K562 (cell line): ENCODE measurements at regions not wholly inside any gene's neighbourhood (a gene's known extent, or its start where the extent isn't known, plus 50 kb on each side); places are given as distances from the start of the nearest gene placed in this dataset.

Experiments used
- ATAC-seq: fragments of 200-7000 bp; cut with Tn5 transposase; 3 replicates; pipeline ENCODE4 v1.9.1; 2020; ENCODE audit warnings: moderate library complexity
- BruUV-seq: library from RNA; stranded (reverse); fragments of 400-500 nt; replicated peaks from 2 replicates; lab custom pipeline; 2021; lab: Mats Ljungman, UMichigan
- CTCF ChIA-PET: fragments of 300-600 bp; formaldehyde crosslinking; extraction: SDS; loops from one replicate; lab custom pipeline; 2021; ENCODE audit warnings: low intra/inter-chr PET ratio; lab: Yijun Ruan, JAX
- POLR2A ChIA-PET: fragments of 300-600, 350-650 bp; sonication (Branson Sonifier 250); formaldehyde crosslinking; extraction: SDS; loops from one replicate; lab custom pipeline; 2021; ENCODE audit warnings: antibody characterized with exemption, inconsistent platforms; lab: Yijun Ruan, JAX
- DNase-seq, 4 experiments: peaks; one replicate each; pipeline versions ENCODE4 v3.0.0 to v3.0.0-alpha.2; 2011 to 2018; ENCODE audit warnings: low spot score in 3 of 4, mixed read lengths in 3 of 4; ENCODE audit errors: extremely low read depth in 1 of 4
- FAIRE-seq: peaks from 2 replicates; lab custom pipeline; 2011; peaks lifted over from hg19 to GRCh38; lab: Jason Lieb, UNC
- H2AFZ ChIP-seq: 2 replicates; pipeline ENCODE4 v1.6.0; 2011; ENCODE audit warnings: low read depth, low read length, control low read depth, inconsistent platforms
- H3K27ac ChIP-seq: fragments of 200-600 bp; 3 replicates; pipeline ENCODE4 v1.8.0; 2011; ENCODE audit warnings: low read depth, mild to moderate bottlenecking, control low read depth, inconsistent platforms, low read length, moderate library complexity, mixed read lengths; ENCODE audit errors: extremely low read depth
- H3K27me3 ChIP-seq, 2 experiments: fragments of 300-600 bp in 1 of 2; 2 replicates in 1 of 2; 3 replicates in 1 of 2; pipeline versions ENCODE4 v1.6.0 to v1.8.0; 2011; ENCODE audit warnings: inconsistent platforms in 2 of 2, low read length in 2 of 2, mild to moderate bottlenecking in 1 of 2, mixed read lengths in 1 of 2, moderate library complexity in 1 of 2; ENCODE audit not compliant: control insufficient read depth in 2 of 2, insufficient read depth in 2 of 2
- H3K36me3 ChIP-seq: fragments of 300-600 bp; 3 replicates; pipeline ENCODE4 v1.8.0; 2011; ENCODE audit warnings: mild to moderate bottlenecking, low read length, inconsistent platforms; ENCODE audit not compliant: control insufficient read depth, insufficient read depth
- H3K4me1 ChIP-seq, 2 experiments: fragments of 200-600 bp in 1 of 2; replicated peaks in 1 of 2; 2 replicates in 1 of 2; 3 replicates in 1 of 2; pipeline versions ENCODE4 v1.5.1 to v1.8.0; 2011; ENCODE audit warnings: inconsistent platforms in 2 of 2, low read length in 2 of 2, mild to moderate bottlenecking in 1 of 2, mixed read lengths in 1 of 2, moderate library complexity in 1 of 2; ENCODE audit not compliant: control insufficient read depth in 2 of 2, insufficient read depth in 2 of 2
- H3K4me2 ChIP-seq: 2 replicates; pipeline ENCODE4 v1.6.1; 2011; ENCODE audit warnings: low read length, control low read depth, inconsistent platforms, mixed read lengths; ENCODE audit not compliant: insufficient read depth
- H3K4me3 ChIP-seq: fragments of 200-600 bp; sonication (generic), shearing (Covaris generic); 2 replicates; pipeline ENCODE4 v1.5.1; 2016; ENCODE audit warnings: control low read depth, inconsistent platforms
- H3K79me2 ChIP-seq: fragments of 200-600 bp; 3 replicates; pipeline ENCODE4 v1.8.0; 2011; ENCODE audit warnings: low read length, inconsistent platforms; ENCODE audit not compliant: control insufficient read depth, insufficient read depth
- H3K9ac ChIP-seq, 2 experiments: 2 replicates each; pipeline versions ENCODE4 v1.6.0 to v1.6.1; 2011; ENCODE audit warnings: low read depth in 2 of 2, low read length in 2 of 2, control low read depth in 1 of 2, inconsistent platforms in 1 of 2, mild to moderate bottlenecking in 1 of 2, mixed read lengths in 1 of 2; ENCODE audit not compliant: insufficient read depth in 1 of 2
- H3K9me1 ChIP-seq: one replicate; pipeline ENCODE4 v1.6.0; 2011; ENCODE audit warnings: inconsistent platforms, mild to moderate bottlenecking, low read length, moderate library complexity; ENCODE audit not compliant: control insufficient read depth, insufficient read depth
- H3K9me3 ChIP-seq: replicated peaks from 2 replicates; pipeline ENCODE4 v1.5.1; 2011; ENCODE audit warnings: low read depth, low read length, inconsistent platforms; ENCODE audit not compliant: control insufficient read depth, insufficient read depth
- H4K20me1 ChIP-seq: replicated peaks from 2 replicates; pipeline ENCODE4 v1.6.1; 2011; ENCODE audit warnings: low read length, inconsistent platforms, mixed read lengths; ENCODE audit not compliant: control insufficient read depth, insufficient read depth
- EGR1 ChIP-seq: fragments of 450-650 bp; conservative IDR thresholded peaks from 2 replicates; pipeline ENCODE4 v1.6.1; 2017; ENCODE audit warnings: mild to moderate bottlenecking
- EP300 ChIP-seq: IDR thresholded peaks from 2 replicates; pipeline ENCODE4 v1.6.1; 2012; ENCODE audit warnings: low read length, improper control_type of control experiment
- PTRF ChIP-seq: fragments of 450-650 bp; IDR thresholded peaks from 2 replicates; pipeline ENCODE4 v1.6.1; 2016; ENCODE audit warnings: mild to moderate bottlenecking, missing genetic modification characterization, missing compliant biosample characterization
- RBM15 ChIP-seq: fragments of 200-400 bp; formaldehyde crosslinking; IDR thresholded peaks from 2 replicates; pipeline ENCODE4 v1.6.1; 2018; ENCODE audit warnings: mild to moderate bottlenecking, low read length, moderate library complexity; ENCODE audit not compliant: insufficient read depth
- SMARCE1 ChIP-seq: fragments of 450-650 bp; IDR thresholded peaks from 2 replicates; pipeline ENCODE4 v1.7.1; 2016; ENCODE audit warnings: mild to moderate bottlenecking
- ZNF121 ChIP-seq: sonication (generic); formaldehyde crosslinking; conservative IDR thresholded peaks from 2 replicates; pipeline ENCODE4 v1.8.0; 2022; ENCODE audit warnings: missing genetic modification reagents
- ZNF239 ChIP-seq: fragments of 250-450 bp; sonication (Bioruptor Pico); IDR thresholded peaks from 2 replicates; pipeline ENCODE4 v1.4.0; 2020; ENCODE audit warnings: mild to moderate bottlenecking
- ZNF324 ChIP-seq: fragments of 250-450 bp; sonication (Bioruptor Pico); IDR thresholded peaks from 2 replicates; pipeline ENCODE4 v1.4.0; 2020; ENCODE audit warnings: mild to moderate bottlenecking
- ZNF507 ChIP-seq: conservative IDR thresholded peaks from 2 replicates; pipeline ENCODE4 v1.6.1; 2017; ENCODE audit warnings: missing genetic modification characterization, missing compliant biosample characterization
- WGBS: fragments of 100-300 bp; shearing (Covaris generic); methylation state at CpG from one replicate; pipeline ENCODE4 v1.1.6; 2016; ENCODE audit warnings: low coverage, mixed read lengths; ENCODE audit not compliant: insufficient coverage; ENCODE audit errors: missing lambda C conversion rate; 5-methylcytosine and 5-hydroxymethylcytosine counted together
- in situ Hi-C: fragments of 300-500 bp; cut with MboI; formaldehyde crosslinking; loops from 4 replicates; pipeline ENCODE4 v1.15.0; 2018; ENCODE audit warnings: inconsistent platforms, mixed read lengths
- intact Hi-C: fragments of 100-400 bp; cut with micrococcal nuclease; formaldehyde crosslinking; loops from 2 replicates; pipeline ENCODE4 v1.14.2; 2022
- TF ChIP-seq, protein P1 (sequence below), 3 experiments: fragments of 200-800 bp in 1 of 3; fragments of 250-450 bp in 1 of 3; fragments of 450-650 bp in 1 of 3; sonication (Bioruptor Pico) in 1 of 3; sonication (Bioruptor generic) in 1 of 3; formaldehyde crosslinking in 1 of 3; IDR thresholded peaks; 2 replicates each; pipeline versions ENCODE4 v1.6.1 to v1.8.0; 2016 to 2022; ENCODE audit warnings: mild to moderate bottlenecking in 2 of 3, missing genetic modification characterization in 2 of 3, missing compliant biosample characterization in 1 of 3, moderate library complexity in 1 of 3
- TF ChIP-seq, protein P2 (sequence below), 2 experiments: fragments of 200-800 bp in 1 of 2; sonication (Bioruptor generic) in 1 of 2; sonication (generic) in 1 of 2; formaldehyde crosslinking in 1 of 2; IDR thresholded peaks in 1 of 2; conservative IDR thresholded peaks in 1 of 2; 2 replicates each; pipeline versions ENCODE4 v1.5.0 to v1.6.1; 2016 to 2020; ENCODE audit warnings: missing compliant biosample characterization in 1 of 2, missing genetic modification characterization in 1 of 2, missing genetic modification reagents in 1 of 2

DNA sequence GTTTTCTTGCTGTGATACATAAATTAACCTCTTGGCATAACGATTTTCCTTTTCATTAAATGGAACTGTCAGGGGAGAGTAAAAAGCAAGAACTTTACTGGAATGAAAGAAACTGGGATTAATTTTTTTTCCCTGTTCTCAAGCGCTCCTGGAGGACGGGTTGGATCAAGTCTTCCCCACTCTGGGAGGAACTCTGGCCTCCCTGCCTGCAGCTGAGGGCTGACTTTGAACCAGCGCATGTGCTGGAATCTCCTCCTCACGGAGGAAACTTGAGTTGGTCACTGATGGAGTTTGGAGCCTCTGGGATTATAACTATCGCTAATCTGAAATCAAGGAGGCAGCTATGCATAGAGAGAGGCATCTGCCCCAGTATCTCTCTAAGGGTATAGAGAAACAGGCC is 406.4 kb upstream of the TMEM132C start (continued):
- TF ChIP-seq RBM15 (no peak), ZNF239 (CRISPR knock-in tag) (no peak), ZNF121 (CRISPR knock-in tag) (no peak), PTRF (tag) (no peak)
- TF ChIP-seq, all 486 proteins: peak for 0

DNA sequence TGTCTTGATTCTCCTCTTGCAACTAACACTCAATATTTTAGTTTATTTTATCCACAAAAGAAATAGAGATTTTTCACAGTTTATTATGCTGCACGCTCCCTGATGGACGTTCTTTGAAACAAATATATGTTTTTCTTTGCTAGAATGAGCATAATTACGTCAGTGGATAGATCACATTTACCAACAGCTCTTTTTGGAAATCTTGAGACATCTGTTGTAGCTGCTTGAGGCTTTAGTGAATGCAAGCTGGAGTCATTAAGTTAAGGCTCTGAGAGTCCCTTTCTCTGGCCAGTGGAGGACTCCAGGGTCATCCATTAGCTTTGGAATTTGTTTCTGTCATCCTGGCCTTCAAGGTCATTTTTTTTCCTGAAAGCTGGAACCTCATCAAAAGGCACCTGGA is 405.6 kb upstream of the TMEM132C start:
- Histone ChIP-seq H3K9me3 (no peaks in the 10 kb centered on the region), H3K4me2 (no peak overlapping the region), H3K4me1 (no peaks in the 10 kb centered on the region), H3K27ac (no peak overlapping the region), H3K27me3 (no peaks in the 10 kb centered on the region), H3K9ac (no peak overlapping the region), H4K20me1 (no peaks in the 10 kb centered on the region), H3K4me3 (no peak overlapping the region), H2AFZ (no peak overlapping the region), H3K9me1 (no peaks in the 10 kb centered on the region), H3K79me2 (no peaks in the 10 kb centered on the region), H3K36me3 (no peaks in the 10 kb centered on the region)
- CTCF ChIA-PET, result no interaction called here
- no peak for FAIRE-seq
- no peak for ATAC-seq
- WGBS, result 2% methylated on average over 3 of the region's 3 CpGs
- no TSS peak for BruUV-seq
- in situ Hi-C loops, result no loop called here
- DNase-seq, result no peak
- POLR2A ChIA-PET, result no interaction called here
- TF ChIP-seq ZNF507 (no peak), ZNF324 (CRISPR knock-in tag) (no peak), SMARCE1 (no peak), EGR1 (no peak), EP300 (no peak)
- TF ChIP-seq, protein P1, sequence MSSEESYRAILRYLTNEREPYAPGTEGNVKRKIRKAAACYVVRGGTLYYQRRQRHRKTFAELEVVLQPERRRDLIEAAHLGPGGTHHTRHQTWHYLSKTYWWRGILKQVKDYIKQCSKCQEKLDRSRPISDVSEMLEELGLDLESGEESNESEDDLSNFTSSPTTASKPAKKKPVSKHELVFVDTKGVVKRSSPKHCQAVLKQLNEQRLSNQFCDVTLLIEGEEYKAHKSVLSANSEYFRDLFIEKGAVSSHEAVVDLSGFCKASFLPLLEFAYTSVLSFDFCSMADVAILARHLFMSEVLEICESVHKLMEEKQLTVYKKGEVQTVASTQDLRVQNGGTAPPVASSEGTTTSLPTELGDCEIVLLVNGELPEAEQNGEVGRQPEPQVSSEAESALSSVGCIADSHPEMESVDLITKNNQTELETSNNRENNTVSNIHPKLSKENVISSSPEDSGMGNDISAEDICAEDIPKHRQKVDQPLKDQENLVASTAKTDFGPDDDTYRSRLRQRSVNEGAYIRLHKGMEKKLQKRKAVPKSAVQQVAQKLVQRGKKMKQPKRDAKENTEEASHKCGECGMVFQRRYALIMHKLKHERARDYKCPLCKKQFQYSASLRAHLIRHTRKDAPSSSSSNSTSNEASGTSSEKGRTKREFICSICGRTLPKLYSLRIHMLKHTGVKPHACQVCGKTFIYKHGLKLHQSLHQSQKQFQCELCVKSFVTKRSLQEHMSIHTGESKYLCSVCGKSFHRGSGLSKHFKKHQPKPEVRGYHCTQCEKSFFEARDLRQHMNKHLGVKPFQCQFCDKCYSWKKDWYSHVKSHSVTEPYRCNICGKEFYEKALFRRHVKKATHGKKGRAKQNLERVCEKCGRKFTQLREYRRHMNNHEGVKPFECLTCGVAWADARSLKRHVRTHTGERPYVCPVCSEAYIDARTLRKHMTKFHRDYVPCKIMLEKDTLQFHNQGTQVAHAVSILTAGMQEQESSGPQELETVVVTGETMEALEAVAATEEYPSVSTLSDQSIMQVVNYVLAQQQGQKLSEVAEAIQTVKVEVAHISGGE (CRISPR knock-in tag; IDR thresholded peaks at IDR 0.05), result no peak
- TF ChIP-seq, protein P2, sequence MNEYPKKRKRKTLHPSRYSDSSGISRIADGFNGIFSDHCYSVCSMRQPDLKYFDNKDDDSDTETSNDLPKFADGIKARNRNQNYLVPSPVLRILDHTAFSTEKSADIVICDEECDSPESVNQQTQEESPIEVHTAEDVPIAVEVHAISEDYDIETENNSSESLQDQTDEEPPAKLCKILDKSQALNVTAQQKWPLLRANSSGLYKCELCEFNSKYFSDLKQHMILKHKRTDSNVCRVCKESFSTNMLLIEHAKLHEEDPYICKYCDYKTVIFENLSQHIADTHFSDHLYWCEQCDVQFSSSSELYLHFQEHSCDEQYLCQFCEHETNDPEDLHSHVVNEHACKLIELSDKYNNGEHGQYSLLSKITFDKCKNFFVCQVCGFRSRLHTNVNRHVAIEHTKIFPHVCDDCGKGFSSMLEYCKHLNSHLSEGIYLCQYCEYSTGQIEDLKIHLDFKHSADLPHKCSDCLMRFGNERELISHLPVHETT (CRISPR knock-in tag; conservative IDR thresholded peaks at IDR 0.05 in 1 of 2, IDR thresholded peaks at IDR 0.05 in 1 of 2), result no peak
- intact Hi-C loops, result no loop called here
